ENCODE measurements at regions not wholly inside any gene's neighbourhood (a gene's known extent, or its start where the extent isn't known, plus 50 kb on each side); places are given as distances from the start of the nearest gene placed in this dataset.
"Not testable (repeated sequence)": the region's sequence is repeated elsewhere in the genome, so short reads cannot be mapped to it uniquely, and the experiment has no call there.

DNA sequence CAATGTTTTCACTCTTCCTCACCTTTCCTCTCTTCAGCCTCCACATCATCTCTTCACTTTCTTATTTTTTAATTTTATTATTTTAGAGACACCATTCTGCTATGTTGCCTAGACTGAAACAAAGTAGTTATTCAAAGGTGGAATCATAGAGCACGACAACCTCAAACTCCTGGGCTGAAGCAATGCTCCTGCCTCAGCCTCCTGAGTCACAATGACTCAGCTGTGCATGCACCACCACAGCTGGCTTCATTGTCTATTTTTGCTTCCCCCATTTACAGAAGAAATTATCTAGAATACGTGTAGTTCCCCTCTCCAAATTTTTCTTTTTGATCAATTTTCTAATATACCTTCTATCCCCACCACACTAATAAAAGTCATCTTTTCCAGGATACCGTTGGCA lies 911.5 kb upstream of the SOX11 start:
- no peak for DNase-seq
- intact Hi-C loops (cut with DNase I), result no loop called here

DNA sequence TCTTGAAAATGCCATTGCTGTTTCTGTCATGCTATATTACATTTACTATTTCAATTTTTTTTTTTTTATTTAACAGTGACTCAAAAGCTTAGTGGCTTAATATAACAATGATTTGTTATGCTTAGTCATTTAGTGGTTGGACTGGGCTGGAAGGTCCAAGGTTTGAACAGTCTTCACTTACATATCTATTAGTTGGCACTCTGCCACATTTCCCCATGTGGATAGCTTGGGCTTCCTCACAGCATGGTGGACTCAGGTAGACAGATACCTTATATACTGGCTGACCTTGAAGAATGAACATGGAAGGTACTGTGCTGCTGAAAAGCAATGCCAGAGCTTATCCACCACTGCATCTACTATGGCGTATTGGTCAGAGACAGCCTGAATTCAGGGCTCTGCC lies 909.5 kb upstream of the SOX11 start:
- no peak for DNase-seq

GRCh38 chr2:4791488-4791887 lies 900.7 kb upstream of the SOX11 start:
- intact Hi-C loops (cut with DNase I), result no loop called here
- DNase-seq, result no peak

More for the DNA sequence above, 909.5 kb upstream of the SOX11 start:
- intact Hi-C loops (cut with DNase I), result no loop called here

DNA sequence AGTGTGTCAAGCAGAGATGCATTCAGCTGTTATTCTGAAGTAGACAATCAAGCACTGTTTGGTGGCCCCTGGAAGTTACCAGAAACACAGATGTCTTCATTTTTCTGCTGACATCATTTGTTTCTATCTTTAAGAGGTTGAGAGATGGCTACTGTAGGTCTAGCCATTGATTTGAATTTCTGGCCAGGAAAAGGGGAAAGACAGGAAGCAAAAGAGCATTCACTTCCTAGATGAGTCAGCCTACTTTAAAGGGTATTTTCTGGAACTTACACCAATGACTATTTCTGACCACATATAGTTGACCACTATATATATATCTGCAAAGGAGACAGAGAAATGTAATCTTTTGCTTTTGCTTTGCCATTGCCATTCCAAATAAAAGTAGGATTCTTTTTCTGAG lies 900.1 kb upstream of the SOX11 start:
- DNase-seq, result no peak
- intact Hi-C loops (cut with DNase I), result no loop called here

DNA sequence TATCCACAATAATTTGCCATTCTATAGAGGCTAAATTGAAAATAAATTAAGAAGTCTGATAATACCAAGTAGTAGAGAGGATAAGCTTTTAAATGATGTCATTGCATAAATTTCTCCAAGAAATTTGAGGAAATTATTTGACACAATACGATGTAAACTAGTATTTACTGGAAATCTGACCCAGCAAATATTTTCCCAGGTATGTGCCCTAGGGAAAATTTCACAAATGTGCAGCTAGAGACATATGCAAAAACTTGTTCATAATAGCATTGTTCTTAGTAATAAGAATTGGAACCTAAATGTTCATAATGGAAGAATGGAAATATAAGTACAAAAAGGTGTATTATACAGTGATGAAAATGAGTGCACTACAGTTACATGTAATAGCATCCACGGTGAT lies 888.8 kb upstream of the SOX11 start:
- no peak for DNase-seq
- intact Hi-C loops (cut with DNase I), result no loop called here

DNA sequence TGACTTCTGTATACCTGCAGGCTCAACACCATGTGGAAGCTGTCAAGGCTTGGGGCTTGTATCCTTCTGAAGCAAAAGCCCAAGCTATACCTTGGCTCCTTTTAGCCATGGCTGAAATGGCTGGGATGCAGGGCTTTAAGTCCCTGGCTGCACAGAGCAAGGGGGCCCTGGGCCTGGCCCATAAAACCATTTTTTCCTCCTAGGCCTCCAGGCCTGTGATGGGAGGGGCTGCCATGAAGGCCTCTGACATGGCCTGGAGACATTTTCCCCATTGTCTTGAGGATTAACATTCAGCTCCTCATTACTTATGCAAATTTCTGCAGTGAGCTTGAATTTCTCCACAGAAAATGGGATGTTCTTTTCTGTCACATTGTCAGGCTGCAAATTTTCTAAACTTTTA lies 878.0 kb upstream of the SOX11 start:
- DNase-seq; intact Hi-C loops (cut with DNase I): not testable (repeated sequence)

- no peak for DNase-seq
- intact Hi-C loops (cut with DNase I), result no loop called here
Measured at GRCh38 chr2:4827836-4828235, 864.3 kb upstream of the SOX11 start.

DNA sequence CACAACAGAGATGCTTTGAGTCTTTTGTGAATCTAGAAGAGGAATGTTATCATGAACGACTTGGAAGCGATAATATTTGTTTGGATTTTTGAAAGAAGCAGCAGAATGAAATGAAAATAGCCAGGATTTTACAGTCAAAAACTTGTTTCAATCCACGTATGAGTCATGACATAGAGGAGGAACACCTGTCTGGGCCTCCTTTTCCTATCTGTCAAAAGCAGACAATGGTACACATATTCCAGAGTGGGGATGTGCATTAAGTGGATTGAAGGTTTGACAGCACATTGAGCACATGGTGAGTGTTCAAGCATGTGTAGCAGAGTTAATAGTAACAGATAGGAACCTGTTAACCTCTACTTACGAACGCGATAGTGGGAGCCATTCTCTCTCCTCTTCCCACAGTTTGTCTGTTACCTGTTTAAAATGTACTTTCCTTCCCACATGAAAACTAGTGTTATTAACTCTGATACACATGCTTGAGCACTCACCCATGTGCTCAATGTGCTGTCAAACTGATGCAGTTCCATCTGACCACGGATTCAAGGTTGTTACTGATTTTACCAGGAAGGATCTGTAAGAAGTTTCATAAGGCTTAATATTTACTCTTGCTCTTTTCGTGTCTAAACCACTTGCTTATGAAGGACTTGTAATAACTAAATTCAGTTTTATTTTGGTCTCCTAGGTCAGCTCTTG lies 863.4 kb upstream of the SOX11 start:
- intact Hi-C loops (cut with DNase I), result no loop called here
- no peak for DNase-seq

DNA sequence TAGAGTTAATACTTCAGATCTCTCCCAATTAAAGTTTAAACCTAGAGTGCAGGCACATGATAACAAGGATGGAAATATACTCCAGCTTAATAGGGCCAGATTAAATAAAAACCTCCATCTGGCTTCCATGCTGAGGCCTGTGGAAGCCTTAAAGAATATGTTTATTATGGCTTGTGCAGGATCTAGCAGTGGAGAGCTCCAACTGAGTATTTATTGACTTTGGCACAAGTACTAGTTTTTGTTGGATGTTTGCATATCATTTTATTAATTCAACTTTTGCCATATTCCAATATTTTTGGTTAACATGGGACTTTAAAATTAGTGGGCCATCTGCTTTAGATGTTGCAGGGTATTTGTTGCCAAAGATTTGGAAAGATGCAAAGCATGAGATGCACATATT lies 860.4 kb upstream of the SOX11 start:
- no peak for DNase-seq
- intact Hi-C loops (cut with DNase I), result no loop called here

DNA sequence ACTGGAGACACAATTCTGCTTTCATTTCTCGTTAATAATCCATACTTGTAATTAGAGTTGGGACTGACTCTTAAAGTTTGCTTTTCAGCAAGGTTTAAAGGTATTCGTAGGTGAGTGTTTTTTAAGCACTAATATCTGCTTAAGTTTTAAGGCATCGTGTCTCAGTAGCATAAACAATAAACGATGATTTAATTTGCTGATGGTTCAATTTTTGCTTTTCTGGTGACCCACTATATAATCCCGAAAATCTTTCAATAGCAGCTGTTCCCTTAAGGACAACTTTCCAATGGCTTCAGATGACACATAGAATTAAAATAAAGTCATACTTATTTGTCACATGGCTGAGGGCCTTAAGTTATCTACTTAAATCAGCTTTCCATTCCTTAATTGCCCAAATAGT lies 859.5 kb upstream of the SOX11 start:
- intact Hi-C loops (cut with DNase I), result no loop called here

DNA sequence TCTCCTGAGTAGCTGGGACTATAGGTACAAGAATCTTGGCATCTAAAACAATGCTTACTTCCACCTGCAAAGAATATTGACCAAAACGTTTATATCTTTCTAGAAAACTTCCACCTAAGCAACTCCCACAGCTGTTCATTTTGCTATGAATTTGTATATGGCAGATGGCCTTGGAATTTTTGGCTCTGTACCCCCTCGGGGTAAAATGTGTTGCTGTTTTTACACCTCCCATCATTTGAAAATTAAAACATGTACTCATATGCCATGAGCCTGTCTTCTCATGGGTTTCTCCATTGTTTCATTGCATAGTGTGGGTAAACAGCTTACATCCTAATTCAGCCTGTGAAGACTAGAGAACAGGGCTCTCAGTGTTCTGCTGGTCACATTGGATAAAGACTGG lies 853.6 kb upstream of the SOX11 start:
- intact Hi-C loops (cut with DNase I), result no loop called here
- DNase-seq, result no peak

More for the DNA sequence above, 859.5 kb upstream of the SOX11 start:
- no peak for DNase-seq

DNA sequence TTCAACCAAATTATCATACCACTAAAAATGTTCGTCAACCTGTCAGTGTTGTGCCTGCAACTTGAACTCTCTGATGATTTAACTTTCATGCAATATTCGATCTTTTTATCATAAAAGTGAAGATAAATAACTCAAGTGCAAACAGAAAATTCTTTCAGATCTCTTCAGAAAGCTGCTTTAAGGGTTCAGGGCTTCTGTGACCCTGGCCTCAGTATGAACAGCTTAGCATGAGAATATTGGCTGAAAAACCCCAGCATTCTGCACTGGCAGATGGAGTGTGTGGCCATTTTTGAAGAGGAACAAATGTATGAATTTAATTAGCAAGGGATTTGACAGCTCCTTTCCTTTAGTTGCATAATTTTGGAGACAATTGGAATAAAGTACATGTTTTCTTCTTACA lies 851.4 kb upstream of the SOX11 start:
- DNase-seq, result no peak
- intact Hi-C loops (cut with DNase I), result no loop called here

DNA sequence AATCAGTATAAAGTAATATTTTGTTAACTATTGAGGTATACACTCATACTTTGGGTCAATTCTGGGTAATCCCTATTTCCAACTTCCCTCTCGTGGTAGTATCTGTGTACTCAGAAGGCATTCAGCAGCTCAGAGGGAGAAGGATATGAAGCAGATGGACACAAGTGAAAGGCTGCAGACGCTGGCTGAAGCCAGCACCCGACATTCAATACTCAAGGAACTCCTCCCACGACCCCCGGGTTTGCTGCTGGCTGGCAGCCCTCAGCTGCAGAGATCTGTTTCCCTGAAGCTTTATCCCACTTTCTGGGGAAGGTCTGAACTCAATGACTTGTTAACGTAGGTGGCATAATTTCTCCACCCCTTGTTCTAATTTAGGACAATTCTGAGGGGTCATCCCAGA lies 847.3 kb upstream of the SOX11 start:
- intact Hi-C loops (cut with DNase I), result no loop called here
- no peak for DNase-seq

DNA sequence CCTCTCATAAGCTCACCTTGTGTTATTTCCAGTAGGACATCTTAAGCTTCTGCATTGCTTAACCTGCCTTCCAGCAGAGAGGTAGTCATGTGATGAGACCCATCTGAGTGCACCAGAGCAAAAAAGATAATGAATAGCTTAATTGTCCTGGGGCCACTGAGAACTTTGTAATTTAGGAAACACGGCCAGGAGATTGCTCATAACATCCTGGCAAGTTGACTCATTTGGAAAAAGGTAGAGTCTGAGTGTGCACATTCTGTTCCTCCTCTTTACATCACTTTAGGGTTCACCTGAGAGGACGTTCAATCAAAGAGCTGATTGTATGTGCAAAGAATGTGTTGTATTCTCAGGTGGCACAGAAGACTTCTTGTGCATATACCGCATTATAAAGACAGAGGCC lies 830.2 kb upstream of the SOX11 start:
- DNase-seq, result no peak
- intact Hi-C loops (cut with DNase I), result no loop called here

DNA sequence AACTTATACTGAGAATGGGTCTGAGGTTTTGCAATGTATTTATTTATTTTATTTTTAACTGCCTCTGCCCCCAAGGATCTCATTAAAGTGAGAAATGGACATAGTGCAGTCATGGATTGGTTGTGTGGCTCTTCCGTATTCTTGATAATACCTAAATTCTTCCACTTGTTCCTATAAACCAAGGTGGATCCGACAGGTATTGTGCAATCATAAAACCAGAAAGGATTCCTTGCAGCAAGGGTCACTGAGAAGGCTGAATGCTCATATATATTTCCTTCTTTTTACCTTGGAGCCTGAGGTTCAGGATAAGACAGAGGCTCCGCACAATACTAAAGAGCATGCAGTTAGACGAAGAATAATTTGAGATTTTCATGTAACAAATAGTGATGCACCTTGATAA lies 826.0 kb upstream of the SOX11 start:
- no peak for DNase-seq
- intact Hi-C loops (cut with DNase I), result no loop called here

GRCh38 chr2:4868466-4868865 lies 823.7 kb upstream of the SOX11 start:
- DNase-seq, result no peak
- intact Hi-C loops (cut with DNase I), result no loop called here

- DNase-seq, result no peak
- intact Hi-C loops (cut with DNase I), result no loop called here
Measured at GRCh38 chr2:4869154-4869553, 823.0 kb upstream of the SOX11 start.

GRCh38 chr2:4873364-4873763 lies 818.8 kb upstream of the SOX11 start:
- intact Hi-C loops (cut with DNase I), result no loop called here
- no peak for DNase-seq

DNA sequence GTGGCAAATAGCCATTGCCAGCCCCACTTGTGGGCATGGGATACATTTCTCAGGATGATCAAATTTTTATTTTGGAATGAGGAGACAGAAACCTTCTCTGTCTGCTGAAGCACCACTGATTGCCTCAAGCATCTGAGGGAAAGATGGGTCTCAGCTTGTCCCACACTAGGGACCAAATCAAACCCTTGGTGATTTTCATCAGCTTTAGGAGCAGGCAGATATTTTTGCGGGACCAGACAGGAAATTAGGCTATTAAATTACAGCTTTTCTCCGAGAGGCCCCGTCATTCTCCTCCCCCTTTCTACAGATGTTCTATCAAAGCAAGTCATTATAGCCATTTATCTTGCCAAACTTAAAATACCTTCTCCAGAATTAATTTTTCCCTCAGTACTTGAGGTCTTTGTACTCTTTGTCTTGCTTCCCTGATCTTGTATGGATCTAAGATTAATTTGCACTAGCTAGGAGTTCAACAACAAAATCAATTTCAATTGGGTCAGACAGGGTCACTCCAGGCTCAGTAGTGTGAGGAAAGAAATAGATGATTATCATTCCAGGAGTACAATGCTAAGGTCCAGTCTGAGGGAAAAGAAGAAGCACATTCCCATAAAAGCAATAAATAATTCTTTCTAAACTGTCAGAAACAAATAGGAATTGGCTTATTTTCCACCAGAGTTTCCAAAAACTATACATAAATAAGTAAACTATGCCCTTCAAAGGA lies 818.1 kb upstream of the SOX11 start:
- intact Hi-C loops (cut with DNase I), result no loop called here
- no peak for DNase-seq

DNA sequence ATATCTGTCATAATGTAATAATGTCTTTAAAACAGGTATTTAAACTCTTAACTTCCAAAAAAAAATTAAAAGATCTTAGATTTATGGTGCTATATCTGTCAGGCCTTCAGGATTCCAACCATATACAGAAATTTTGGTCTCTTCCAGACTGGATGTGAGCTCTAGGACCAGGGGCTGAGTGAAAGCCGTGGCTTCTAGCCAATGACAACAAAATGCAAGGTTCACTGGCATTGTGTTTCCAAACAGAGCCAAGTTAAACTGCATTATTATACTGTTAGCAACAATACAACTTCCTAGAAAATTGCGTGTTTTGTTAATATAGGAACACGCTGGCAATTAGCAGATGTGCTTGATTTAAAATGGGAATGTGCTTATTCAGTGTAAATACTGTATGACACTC lies 809.8 kb upstream of the SOX11 start:
- DNase-seq, result no peak
- intact Hi-C loops (cut with DNase I), result no loop called here

DNA sequence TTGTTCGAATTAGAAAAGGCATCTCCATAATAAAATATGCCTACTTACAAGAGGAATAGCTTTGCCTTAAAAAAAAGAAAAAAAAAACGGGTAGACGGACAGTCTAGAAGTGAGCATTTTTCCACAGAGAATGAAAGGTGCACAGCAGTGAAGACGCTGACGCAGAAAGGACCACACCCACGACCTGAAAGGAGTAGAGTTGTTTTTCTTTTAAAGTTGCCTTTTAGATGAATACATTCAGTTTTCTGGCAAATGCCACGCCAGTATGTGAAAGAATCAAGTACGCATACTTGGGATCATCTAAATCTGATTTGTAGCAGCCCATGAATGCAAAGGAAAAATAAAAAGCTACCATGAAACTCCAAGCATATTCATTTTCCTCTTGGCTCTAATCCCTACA lies 809.2 kb upstream of the SOX11 start:
- intact Hi-C loops (cut with DNase I), result no loop called here
- DNase-seq, result no peak

- DNase-seq, result no peak
- intact Hi-C loops (cut with DNase I), result no loop called here
Measured at GRCh38 chr2:4883375-4883774, 808.8 kb upstream of the SOX11 start.

All from posterior cingulate gyrus (tissue), 11 donors.